K562 (cell line): ENCODE measurements at regions not wholly inside any gene's neighbourhood (a gene's known extent, or its start where the extent isn't known, plus 50 kb on each side); places are given as distances from the start of the nearest gene placed in this dataset.

Experiments
- ATAC-seq: fragments of 200-7000 bp; cut with Tn5 transposase; 3 replicates; pipeline ENCODE4 v1.9.1; 2020; ENCODE audit warnings: moderate library complexity
- BruUV-seq: library from RNA; stranded (reverse); fragments of 400-500 nt; replicated peaks from 2 replicates; lab custom pipeline; 2021; lab: Mats Ljungman, UMichigan
- CTCF ChIA-PET: fragments of 300-600 bp; formaldehyde crosslinking; extraction: SDS; loops from one replicate; lab custom pipeline; 2021; ENCODE audit warnings: low intra/inter-chr PET ratio; lab: Yijun Ruan, JAX
- POLR2A ChIA-PET: fragments of 300-600, 350-650 bp; sonication (Branson Sonifier 250); formaldehyde crosslinking; extraction: SDS; loops from one replicate; lab custom pipeline; 2021; ENCODE audit warnings: antibody characterized with exemption, inconsistent platforms; lab: Yijun Ruan, JAX
- DNase-seq, 4 experiments: peaks; one replicate each; pipeline versions ENCODE4 v3.0.0 to v3.0.0-alpha.2; 2011 to 2018; ENCODE audit warnings: low spot score in 3 of 4, mixed read lengths in 3 of 4; ENCODE audit errors: extremely low read depth in 1 of 4
- FAIRE-seq: peaks from 2 replicates; lab custom pipeline; 2011; peaks lifted over from hg19 to GRCh38; lab: Jason Lieb, UNC
- H2AFZ ChIP-seq: 2 replicates; pipeline ENCODE4 v1.6.0; 2011; ENCODE audit warnings: low read depth, low read length, control low read depth, inconsistent platforms
- H3K27ac ChIP-seq: fragments of 200-600 bp; 3 replicates; pipeline ENCODE4 v1.8.0; 2011; ENCODE audit warnings: low read depth, mild to moderate bottlenecking, control low read depth, inconsistent platforms, low read length, moderate library complexity, mixed read lengths; ENCODE audit errors: extremely low read depth
- H3K27me3 ChIP-seq, 2 experiments: fragments of 300-600 bp in 1 of 2; 2 replicates in 1 of 2; 3 replicates in 1 of 2; pipeline versions ENCODE4 v1.6.0 to v1.8.0; 2011; ENCODE audit warnings: inconsistent platforms in 2 of 2, low read length in 2 of 2, mild to moderate bottlenecking in 1 of 2, mixed read lengths in 1 of 2, moderate library complexity in 1 of 2; ENCODE audit not compliant: control insufficient read depth in 2 of 2, insufficient read depth in 2 of 2
- H3K36me3 ChIP-seq: fragments of 300-600 bp; 3 replicates; pipeline ENCODE4 v1.8.0; 2011; ENCODE audit warnings: mild to moderate bottlenecking, low read length, inconsistent platforms; ENCODE audit not compliant: control insufficient read depth, insufficient read depth
- H3K4me1 ChIP-seq, 2 experiments: fragments of 200-600 bp in 1 of 2; replicated peaks in 1 of 2; 2 replicates in 1 of 2; 3 replicates in 1 of 2; pipeline versions ENCODE4 v1.5.1 to v1.8.0; 2011; ENCODE audit warnings: inconsistent platforms in 2 of 2, low read length in 2 of 2, mild to moderate bottlenecking in 1 of 2, mixed read lengths in 1 of 2, moderate library complexity in 1 of 2; ENCODE audit not compliant: control insufficient read depth in 2 of 2, insufficient read depth in 2 of 2
- H3K4me2 ChIP-seq: 2 replicates; pipeline ENCODE4 v1.6.1; 2011; ENCODE audit warnings: low read length, control low read depth, inconsistent platforms, mixed read lengths; ENCODE audit not compliant: insufficient read depth
- H3K4me3 ChIP-seq: fragments of 200-600 bp; sonication (generic), shearing (Covaris generic); 2 replicates; pipeline ENCODE4 v1.5.1; 2016; ENCODE audit warnings: control low read depth, inconsistent platforms
- H3K79me2 ChIP-seq: fragments of 200-600 bp; 3 replicates; pipeline ENCODE4 v1.8.0; 2011; ENCODE audit warnings: low read length, inconsistent platforms; ENCODE audit not compliant: control insufficient read depth, insufficient read depth
- H3K9ac ChIP-seq, 2 experiments: 2 replicates each; pipeline versions ENCODE4 v1.6.0 to v1.6.1; 2011; ENCODE audit warnings: low read depth in 2 of 2, low read length in 2 of 2, control low read depth in 1 of 2, inconsistent platforms in 1 of 2, mild to moderate bottlenecking in 1 of 2, mixed read lengths in 1 of 2; ENCODE audit not compliant: insufficient read depth in 1 of 2
- H3K9me1 ChIP-seq: one replicate; pipeline ENCODE4 v1.6.0; 2011; ENCODE audit warnings: inconsistent platforms, mild to moderate bottlenecking, low read length, moderate library complexity; ENCODE audit not compliant: control insufficient read depth, insufficient read depth
- H3K9me3 ChIP-seq: replicated peaks from 2 replicates; pipeline ENCODE4 v1.5.1; 2011; ENCODE audit warnings: low read depth, low read length, inconsistent platforms; ENCODE audit not compliant: control insufficient read depth, insufficient read depth
- H4K20me1 ChIP-seq: replicated peaks from 2 replicates; pipeline ENCODE4 v1.6.1; 2011; ENCODE audit warnings: low read length, inconsistent platforms, mixed read lengths; ENCODE audit not compliant: control insufficient read depth, insufficient read depth
- ETS2 ChIP-seq: IDR thresholded peaks from 2 replicates; pipeline ENCODE4 v1.6.1; 2016; ENCODE audit warnings: borderline replicate concordance, missing genetic modification characterization, mild to moderate bottlenecking, moderate library complexity, missing compliant biosample characterization; ENCODE audit not compliant: poor library complexity, severe bottlenecking
- PHF20 ChIP-seq: fragments of 450-650 bp; IDR thresholded peaks from 2 replicates; pipeline ENCODE4 v1.6.1; 2018; ENCODE audit not compliant: partially characterized antibody
- ZNF253 ChIP-seq: fragments of 250-450 bp; sonication (Bioruptor Pico); conservative IDR thresholded peaks from 2 replicates; pipeline ENCODE4 v1.6.1; 2021; ENCODE audit warnings: mild to moderate bottlenecking
- ZNF518B ChIP-seq: fragments of 250-450 bp; sonication (Bioruptor Pico); IDR thresholded peaks from 2 replicates; pipeline ENCODE4 v1.5.0; 2021; ENCODE audit warnings: mild to moderate bottlenecking, moderate library complexity
- WGBS: fragments of 100-300 bp; shearing (Covaris generic); methylation state at CpG from one replicate; pipeline ENCODE4 v1.1.6; 2016; ENCODE audit warnings: low coverage, mixed read lengths; ENCODE audit not compliant: insufficient coverage; ENCODE audit errors: missing lambda C conversion rate; 5-methylcytosine and 5-hydroxymethylcytosine counted together
- in situ Hi-C: fragments of 300-500 bp; cut with MboI; formaldehyde crosslinking; loops from 4 replicates; pipeline ENCODE4 v1.15.0; 2018; ENCODE audit warnings: inconsistent platforms, mixed read lengths
- intact Hi-C: fragments of 100-400 bp; cut with micrococcal nuclease; formaldehyde crosslinking; loops from 2 replicates; pipeline ENCODE4 v1.14.2; 2022
- TF ChIP-seq, protein P1 (sequence below): IDR thresholded peaks from 2 replicates; pipeline ENCODE4 v1.6.1; 2011; ENCODE audit not compliant: insufficient read length; ENCODE audit errors: extremely low read depth

DNA sequence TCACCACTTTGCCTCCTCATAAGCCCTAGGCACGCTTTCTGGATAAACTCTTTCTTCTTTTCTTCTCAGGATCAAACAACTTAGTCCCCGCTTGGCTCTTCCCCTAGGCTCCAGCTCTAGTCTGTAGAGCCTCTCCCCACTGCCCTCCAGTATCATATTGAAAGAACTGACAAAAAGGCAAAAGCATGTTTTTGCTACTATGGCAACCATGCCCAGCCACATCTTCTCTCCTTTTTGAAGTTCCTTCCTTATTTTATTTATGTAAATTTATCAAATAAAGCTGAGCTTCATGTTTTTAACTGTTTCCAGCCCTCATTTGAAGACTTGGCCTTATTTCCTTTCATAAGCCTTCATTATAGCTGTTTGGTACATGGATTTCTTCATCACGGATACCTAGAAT, 86.0 kb upstream of the LIMCH1 start (continued):
- TF ChIP-seq ZNF518B (CRISPR knock-in tag) (no peak), PHF20 (no peak)

- ChIA-PET POLR2A (no interaction called here), CTCF (no interaction called here)
- TF ChIP-seq, protein P1, sequence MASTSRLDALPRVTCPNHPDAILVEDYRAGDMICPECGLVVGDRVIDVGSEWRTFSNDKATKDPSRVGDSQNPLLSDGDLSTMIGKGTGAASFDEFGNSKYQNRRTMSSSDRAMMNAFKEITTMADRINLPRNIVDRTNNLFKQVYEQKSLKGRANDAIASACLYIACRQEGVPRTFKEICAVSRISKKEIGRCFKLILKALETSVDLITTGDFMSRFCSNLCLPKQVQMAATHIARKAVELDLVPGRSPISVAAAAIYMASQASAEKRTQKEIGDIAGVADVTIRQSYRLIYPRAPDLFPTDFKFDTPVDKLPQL: no peak
- TF ChIP-seq ETS2 (tag) (no peak), ZNF253 (CRISPR knock-in tag) (no peak)
- Histone ChIP-seq H3K4me3 (no peak overlapping the region), H3K9me3 (no peaks in the 10 kb centered on the region), H3K27me3 (no peaks in the 10 kb centered on the region; a peak in 1 of 5 replicates), H3K4me1 (no peaks in the 10 kb centered on the region), H3K9me1 (no peaks in the 10 kb centered on the region), H4K20me1 (no peaks in the 10 kb centered on the region), H3K36me3 (no peaks in the 10 kb centered on the region), H3K9ac (no peak overlapping the region), H3K79me2 (no peaks in the 10 kb centered on the region), H3K27ac (no peak overlapping the region), H3K4me2 (no peak overlapping the region), H2AFZ (no peak overlapping the region)
- no TSS peak for BruUV-seq
- WGBS: 1% methylated on average over 6 of the region's 6 CpGs
- intact Hi-C loops (no loop called here), in situ Hi-C loops (no loop called here)
- ATAC-seq (no peak), FAIRE-seq (no peak), DNase-seq (no peak)
Measured at GRCh38 chr4:41452484-41453225, 85.3 kb upstream of the LIMCH1 start.
